Tibial artery (tissue), 4 donors: ENCODE measurements at regions not wholly inside any gene's neighbourhood (a gene's known extent, or its start where the extent isn't known, plus 50 kb on each side); places are given as distances from the start of the nearest gene placed in this dataset.

Experiments used
- DNase-seq, 2 donors: peaks; one replicate each; pipeline ENCODE4 v3.0.0-alpha.2; 2019
- H3K27ac ChIP-seq, 2 donors: fragments of 200-600 bp; sonication (generic) in 1 of 2; 1 replicate in 1 of 2; 2 replicates in 1 of 2; pipeline ENCODE4 v1.5.1; 2018 to 2019; ENCODE audit warnings: mild to moderate bottlenecking in 1 of 2
- H3K27me3 ChIP-seq, 2 donors: fragments of 200-600 bp; sonication (generic) in 1 of 2; one replicate each; pipeline versions ENCODE4 v1.5.1 to v1.6.0; 2016 to 2019
- H3K36me3 ChIP-seq, 3 donors: fragments of 200-600 bp; sonication (generic) in 2 of 3; one replicate each; pipeline ENCODE4 v1.5.1; 2016 to 2019; ENCODE audit warnings: mild to moderate bottlenecking in 2 of 3
- H3K4me1 ChIP-seq, 4 donors: fragments of 200-600 bp; sonication (generic) in 2 of 4; 1 replicate in 3 of 4; 2 replicates in 1 of 4; pipeline ENCODE4 v1.5.1; 2016 to 2019
- H3K4me3 ChIP-seq, 2 donors: fragments of 200-600 bp; sonication (generic) in 1 of 2; 1 replicate in 1 of 2; 2 replicates in 1 of 2; pipeline ENCODE4 v1.5.1; 2018 to 2019; ENCODE audit warnings: mild to moderate bottlenecking in 2 of 2
- H3K9me3 ChIP-seq, 3 donors: fragments of 200-600 bp; sonication (generic) in 1 of 3; one replicate each; pipeline ENCODE4 v1.5.1; 2016 to 2019
- CTCF ChIP-seq, 2 experiments: fragments of 200-600 bp in 1 of 2; fragments of 450-650 bp in 1 of 2; IDR thresholded peaks; one replicate each; pipeline ENCODE4 v1.5.1; 2017 to 2019; ENCODE audit warnings: antibody characterized with exemption in 2 of 2, mild to moderate bottlenecking in 1 of 2, moderate library complexity in 1 of 2
- intact Hi-C: fragments of 100-400 bp; cut with DNase I; formaldehyde crosslinking; loops from one replicate; pipeline ENCODE4 v1.15.0; 2023; ENCODE audit warnings: low total_unique reads

GRCh38 chr7:54090652-54091213 is 451.4 kb upstream of the VSTM2A start:
- Histone ChIP-seq H3K4me3 (no peak overlapping the region), H3K9me3 (no peaks in the 10 kb centered on the region), H3K27ac (no peak overlapping the region), H3K27me3 (no peaks in the 10 kb centered on the region), H3K4me1 (no peaks in the 10 kb centered on the region), H3K36me3 (no peaks in the 10 kb centered on the region)
- no peak for DNase-seq
- intact Hi-C loops: no loop called here
- TF ChIP-seq CTCF (IDR thresholded peaks at IDR 0.05): no peak

DNA sequence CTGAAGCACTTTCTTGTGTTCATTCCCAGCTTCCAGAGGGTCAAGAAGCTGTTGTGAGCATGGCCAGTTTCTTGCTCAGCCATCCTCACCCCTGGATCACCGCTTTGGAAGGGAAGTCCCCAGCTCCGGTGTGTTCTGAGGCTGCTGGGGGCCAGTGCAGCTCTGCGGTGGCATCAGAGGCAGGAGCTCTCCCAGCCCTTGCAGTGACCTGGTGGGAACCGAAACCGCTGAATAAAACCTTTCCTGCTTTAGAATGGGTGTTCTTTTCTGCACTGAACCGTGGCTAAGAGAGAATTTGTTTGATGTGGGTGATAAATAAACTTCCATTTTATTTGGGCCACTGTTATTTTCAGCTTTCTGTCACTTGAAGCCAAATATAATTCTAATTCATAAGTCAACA is 450.9 kb upstream of the VSTM2A start:
- Histone ChIP-seq H3K4me1 (no peaks in the 10 kb centered on the region), H3K36me3 (no peaks in the 10 kb centered on the region), H3K4me3 (no peak overlapping the region), H3K9me3 (no peaks in the 10 kb centered on the region), H3K27me3 (no peaks in the 10 kb centered on the region), H3K27ac (no peak overlapping the region)
- no peak for DNase-seq
- intact Hi-C loops: no loop called here
- TF ChIP-seq CTCF (IDR thresholded peaks at IDR 0.05): no peak

- H3K4me3 ChIP-seq: no peak overlapping the region
- no peak for TF ChIP-seq CTCF (IDR thresholded peaks at IDR 0.05)
- H3K27ac ChIP-seq: no peak overlapping the region
- H3K4me1 ChIP-seq: no peaks in the 10 kb centered on the region
- H3K36me3 ChIP-seq: no peaks in the 10 kb centered on the region
- no peak for DNase-seq
- H3K9me3 ChIP-seq: no peaks in the 10 kb centered on the region
- H3K27me3 ChIP-seq: no peaks in the 10 kb centered on the region
- intact Hi-C loops: no loop called here
These were observed 444.3 kb upstream of the VSTM2A start for GRCh38 chr7:54097886-54098285.

GRCh38 chr7:54109501-54109900 is 432.7 kb upstream of the VSTM2A start:
- DNase-seq: no peak
- no peak for TF ChIP-seq CTCF (IDR thresholded peaks at IDR 0.05)

DNA sequence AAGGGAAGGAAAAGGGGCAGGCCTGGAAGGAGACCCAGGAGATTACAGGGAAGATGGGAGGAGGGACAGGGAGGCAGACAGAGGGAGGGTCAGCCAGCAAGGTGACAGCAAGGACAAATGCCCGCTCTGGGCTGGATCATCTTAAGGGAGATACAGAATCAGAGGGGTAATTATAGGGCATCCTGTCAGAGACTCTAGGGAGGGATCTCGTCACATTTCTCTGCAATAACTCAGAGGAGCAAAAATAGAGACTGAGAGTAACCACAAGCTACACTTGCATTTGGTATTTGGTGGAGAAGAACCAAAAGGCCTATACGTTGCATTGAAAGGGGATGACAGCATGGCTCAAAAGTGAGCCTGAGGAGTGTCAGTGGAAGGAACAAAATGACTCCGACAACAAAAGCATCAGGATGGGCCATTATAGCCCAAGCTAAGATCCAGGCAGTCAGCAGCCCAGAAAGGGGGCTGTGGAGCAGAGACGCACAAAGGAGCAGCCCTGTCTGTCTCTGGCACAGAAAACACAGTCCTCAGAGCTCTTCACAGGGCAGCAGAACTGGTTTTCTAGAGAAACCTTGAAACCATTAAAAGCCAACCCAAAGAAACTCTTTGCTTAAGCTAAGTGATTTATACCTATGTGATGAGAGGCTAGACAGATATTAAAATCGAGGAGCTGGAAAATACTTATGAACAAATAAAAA is 430.2 kb upstream of the VSTM2A start:
- H3K4me1 ChIP-seq: no peaks in the 10 kb centered on the region
- no peaks in the 10 kb centered on the region for H3K36me3 ChIP-seq
- no peak for DNase-seq
- H3K9me3 ChIP-seq: no peaks in the 10 kb centered on the region
- no peaks in the 10 kb centered on the region for H3K27me3 ChIP-seq
- TF ChIP-seq CTCF (IDR thresholded peaks at IDR 0.05): no peak
- no peak overlapping the region for H3K27ac ChIP-seq
- no peak overlapping the region for H3K4me3 ChIP-seq
- intact Hi-C loops: no loop called here

More at GRCh38 chr7:54109501-54109900, 432.7 kb upstream of the VSTM2A start:
- Histone ChIP-seq H3K9me3 (no peaks in the 10 kb centered on the region), H3K4me1 (no peaks in the 10 kb centered on the region), H3K27ac (no peak overlapping the region), H3K36me3 (no peaks in the 10 kb centered on the region), H3K4me3 (no peak overlapping the region), H3K27me3 (no peaks in the 10 kb centered on the region)
- intact Hi-C loops: no loop called here
